ENCODE measurements at regions not wholly inside any gene's neighbourhood (a gene's known extent, or its start where the extent isn't known, plus 50 kb on each side); places are given as distances from the start of the nearest gene placed in this dataset.

- no peak for DNase-seq (ENCODE audit: extremely low spot score)
- Histone ChIP-seq H3K9me3 (no peaks in the 10 kb centered on the region), H3K4me3 (no peak overlapping the region), H3K27ac (replicated peaks in 1 of 4) (no peak overlapping the region), H3K27me3 (no peaks in the 10 kb centered on the region), H3K36me3 (no peaks in the 10 kb centered on the region), H3K4me1 (no peaks in the 10 kb centered on the region)
- intact Hi-C loops (cut with DNase I), result no loop called here
- 86% methylated on average over 1 of the region's 1 CpG for WGBS
- no peak for TF ChIP-seq EP300 (IDR thresholded peaks at IDR 0.05)
Measured at GRCh38 chr5:32996336-32996735, 285.2 kb downstream of the NPR3 start.

DNA sequence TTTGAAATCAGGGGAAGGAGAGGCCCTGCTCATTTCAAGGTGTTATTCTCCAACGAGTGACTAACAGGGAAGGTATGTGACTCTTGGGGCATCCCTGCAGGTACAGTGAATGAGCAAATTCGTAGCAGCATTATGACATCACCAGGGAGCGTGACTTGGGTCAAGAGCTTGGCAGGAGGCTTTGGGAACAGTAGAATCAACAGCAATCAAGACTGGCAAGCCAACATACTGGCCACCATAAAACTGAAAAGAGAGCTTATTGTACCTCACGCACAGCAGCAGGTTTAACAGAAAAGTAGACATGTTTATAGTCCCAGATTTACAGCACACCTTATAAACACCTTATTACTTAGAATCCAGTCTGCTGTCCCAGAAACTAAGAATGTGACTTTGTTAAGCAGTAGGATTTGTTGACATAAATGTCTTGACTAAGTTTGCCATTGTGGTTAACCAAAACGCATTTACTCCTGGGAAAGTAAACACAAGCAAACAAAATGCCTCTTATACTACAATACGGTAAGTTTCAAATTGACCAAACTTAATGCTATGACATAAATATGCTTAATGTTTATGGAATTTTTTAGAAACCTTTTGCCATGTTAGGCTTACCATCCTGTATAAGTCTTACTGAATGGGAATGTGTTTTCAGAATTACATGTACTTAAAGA, 297.8 kb downstream of the NPR3 start:
- 87% methylated on average over 6 of the region's 6 CpGs for WGBS
- no peak for DNase-seq (ENCODE audit: extremely low spot score)
- H3K36me3 ChIP-seq, result no peaks in the 10 kb centered on the region
- H3K9me3 ChIP-seq, result peaks cover 0 to 18% (median 6%) of the 10 kb centered on the region in 4 donors
- no peak overlapping the region for H3K4me3 ChIP-seq
- intact Hi-C loops (cut with DNase I), result no loop called here
- no peaks in the 10 kb centered on the region for H3K4me1 ChIP-seq
- H3K27ac ChIP-seq (replicated peaks in 1 of 4), result no peak overlapping the region
- no peaks in the 10 kb centered on the region for H3K27me3 ChIP-seq
- TF ChIP-seq EP300 (IDR thresholded peaks at IDR 0.05) (no peak), POLR2A (IDR thresholded peaks at IDR 0.05; ENCODE audit: low read depth) (no peak), POLR2AphosphoS5 (IDR thresholded peaks at IDR 0.05) (no peak)
- TF ChIP-seq, protein P1, sequence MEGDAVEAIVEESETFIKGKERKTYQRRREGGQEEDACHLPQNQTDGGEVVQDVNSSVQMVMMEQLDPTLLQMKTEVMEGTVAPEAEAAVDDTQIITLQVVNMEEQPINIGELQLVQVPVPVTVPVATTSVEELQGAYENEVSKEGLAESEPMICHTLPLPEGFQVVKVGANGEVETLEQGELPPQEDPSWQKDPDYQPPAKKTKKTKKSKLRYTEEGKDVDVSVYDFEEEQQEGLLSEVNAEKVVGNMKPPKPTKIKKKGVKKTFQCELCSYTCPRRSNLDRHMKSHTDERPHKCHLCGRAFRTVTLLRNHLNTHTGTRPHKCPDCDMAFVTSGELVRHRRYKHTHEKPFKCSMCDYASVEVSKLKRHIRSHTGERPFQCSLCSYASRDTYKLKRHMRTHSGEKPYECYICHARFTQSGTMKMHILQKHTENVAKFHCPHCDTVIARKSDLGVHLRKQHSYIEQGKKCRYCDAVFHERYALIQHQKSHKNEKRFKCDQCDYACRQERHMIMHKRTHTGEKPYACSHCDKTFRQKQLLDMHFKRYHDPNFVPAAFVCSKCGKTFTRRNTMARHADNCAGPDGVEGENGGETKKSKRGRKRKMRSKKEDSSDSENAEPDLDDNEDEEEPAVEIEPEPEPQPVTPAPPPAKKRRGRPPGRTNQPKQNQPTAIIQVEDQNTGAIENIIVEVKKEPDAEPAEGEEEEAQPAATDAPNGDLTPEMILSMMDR (IDR thresholded peaks at IDR 0.05), result no peak

GRCh38 chr5:33010846-33011245, 299.7 kb downstream of the NPR3 start:
- Histone ChIP-seq H3K27ac (replicated peaks in 1 of 4) (no peak overlapping the region), H3K27me3 (no peaks in the 10 kb centered on the region), H3K4me1 (no peaks in the 10 kb centered on the region), H3K9me3 (peaks cover 0 to 21% (median 9%) of the 10 kb centered on the region in 4 donors), H3K36me3 (no peaks in the 10 kb centered on the region), H3K4me3 (no peak overlapping the region)
- TF ChIP-seq, protein P1 (IDR thresholded peaks at IDR 0.05), result no peak
- TF ChIP-seq EP300 (IDR thresholded peaks at IDR 0.05) (no peak), POLR2A (IDR thresholded peaks at IDR 0.05; ENCODE audit: low read depth) (no peak), POLR2AphosphoS5 (IDR thresholded peaks at IDR 0.05) (no peak)
- WGBS, result 58% methylated on average over 1 of the region's 1 CpG
- DNase-seq (ENCODE audit: extremely low spot score), result no peak
- intact Hi-C loops (cut with DNase I), result no loop called here

GRCh38 chr5:33011801-33012200, 300.7 kb downstream of the NPR3 start:
- TF ChIP-seq POLR2A (IDR thresholded peaks at IDR 0.05; ENCODE audit: low read depth), result no peak
- DNase-seq (ENCODE audit: extremely low spot score), result no peak
- Histone ChIP-seq H3K9me3 (peaks cover 0 to 21% (median 9%) of the 10 kb centered on the region in 4 donors), H3K27ac (replicated peaks in 1 of 4) (no peak overlapping the region), H3K36me3 (no peaks in the 10 kb centered on the region), H3K27me3 (no peaks in the 10 kb centered on the region), H3K4me3 (no peak overlapping the region), H3K4me1 (no peaks in the 10 kb centered on the region)
- intact Hi-C loops (cut with DNase I), result no loop called here

- 43% methylated on average over 2 of the region's 2 CpGs for WGBS
- TF ChIP-seq POLR2AphosphoS5 (IDR thresholded peaks at IDR 0.05) (no peak), POLR2A (IDR thresholded peaks at IDR 0.05; ENCODE audit: low read depth) (no peak), EP300 (IDR thresholded peaks at IDR 0.05) (no peak)
- TF ChIP-seq, protein P1 (IDR thresholded peaks at IDR 0.05), result no peak
- Histone ChIP-seq H3K4me3 (no peak overlapping the region), H3K4me1 (no peaks in the 10 kb centered on the region), H3K27me3 (no peaks in the 10 kb centered on the region), H3K9me3 (no peaks in the 10 kb centered on the region), H3K27ac (replicated peaks in 1 of 4) (no peak overlapping the region), H3K36me3 (no peaks in the 10 kb centered on the region)
- intact Hi-C loops (cut with DNase I), result no loop called here
- DNase-seq (ENCODE audit: extremely low spot score), result no peak
Measured at GRCh38 chr5:33023649-33024048, 312.5 kb downstream of the NPR3 start.

Measured in esophagus muscularis mucosa (tissue), 4 donors.